B cell (primary cell): ENCODE measurements at regions not wholly inside any gene's neighbourhood (a gene's known extent, or its start where the extent isn't known, plus 50 kb on each side); places are given as distances from the start of the nearest gene placed in this dataset.

Experiments used
- ATAC-seq: fragments of 200-7000 bp; cut with Tn5 transposase; one replicate; pipeline ENCODE4 v1.10.0; 2021; ENCODE audit warnings: low read depth, mild to moderate bottlenecking, moderate number of reproducible peaks, moderate library complexity
- CTCF ChIA-PET: fragments of 350-600 bp; sonication (Branson Sonifier 250); formaldehyde crosslinking; loops from one replicate; lab custom pipeline; 2021; ENCODE audit warnings: antibody characterized with exemption, inconsistent platforms; lab: Charles Lee
- POLR2A ChIA-PET: fragments of 350-600 bp; sonication (Branson Sonifier 250); formaldehyde crosslinking; loops from one replicate; lab custom pipeline; 2021; ENCODE audit warnings: antibody characterized with exemption; lab: Charles Lee
- DNase-seq: peaks from one replicate; pipeline ENCODE4 v3.0.0; 2013
- H2AFZ ChIP-seq: 2 replicates; pipeline ENCODE4 v1.6.1; 2012; ENCODE audit warnings: mild to moderate bottlenecking, low read depth, low read length; ENCODE audit not compliant: insufficient read depth, poor library complexity, severe bottlenecking
- H3K27ac ChIP-seq, 2 donors: 1 replicate in 1 of 2; 2 replicates in 1 of 2; pipeline ENCODE4 v1.5.1; 2012 to 2013; ENCODE audit warnings: low read length in 2 of 2, mild to moderate bottlenecking in 2 of 2, moderate library complexity in 1 of 2
- H3K27me3 ChIP-seq, 4 experiments: fragments of 200-600 bp in 1 of 4; sonication (generic) in 1 of 4; replicated peaks in 1 of 4; 1 replicate in 2 of 4; 2 replicates in 2 of 4; pipeline versions ENCODE4 v1.6.1 to v1.7.0; 2013 to 2016; ENCODE audit warnings: low read length in 3 of 4, mild to moderate bottlenecking in 2 of 4, mixed read lengths in 1 of 4, moderate library complexity in 1 of 4; ENCODE audit not compliant: insufficient read depth in 4 of 4, control insufficient read depth in 3 of 4; ENCODE audit errors: control extremely low read depth in 1 of 4
- H3K36me3 ChIP-seq, 2 experiments: replicated peaks in 1 of 2; 1 replicate in 1 of 2; 2 replicates in 1 of 2; pipeline versions ENCODE4 v1.6.1 to v1.7.1; 2013; ENCODE audit warnings: low read length in 1 of 2; ENCODE audit not compliant: insufficient read depth in 2 of 2, control insufficient read depth in 1 of 2; ENCODE audit errors: control extremely low read depth in 1 of 2, extremely low read depth in 1 of 2
- H3K4me1 ChIP-seq, 2 donors: fragments of 200-600 bp in 1 of 2; sonication (generic) in 1 of 2; 1 replicate in 1 of 2; 2 replicates in 1 of 2; pipeline versions ENCODE4 v1.5.1 to v1.6.1; 2013 to 2017; ENCODE audit warnings: low read length in 2 of 2; ENCODE audit not compliant: control insufficient read depth in 2 of 2, insufficient read depth in 2 of 2
- H3K4me2 ChIP-seq: replicated peaks from 2 replicates; pipeline ENCODE3; 2012; ENCODE audit warnings: mild to moderate bottlenecking, low read depth, low read length; ENCODE audit not compliant: poor library complexity, severe bottlenecking
- H3K4me3 ChIP-seq, 5 experiments: fragments of 200-600 bp in 1 of 5; sonication (generic) in 1 of 5; 1 replicate in 3 of 5; 2 replicates in 2 of 5; pipeline versions ENCODE4 v1.5.1 to v1.7.0; 2011 to 2016; ENCODE audit warnings: low read length in 4 of 5, mild to moderate bottlenecking in 4 of 5, low read depth in 2 of 5, control low read depth in 1 of 5, moderate library complexity in 1 of 5; ENCODE audit not compliant: insufficient read depth in 1 of 5; ENCODE audit errors: control extremely low read depth in 1 of 5, extremely low read depth in 1 of 5
- H3K79me2 ChIP-seq: fragments of 200-600 bp; sonication (generic); one replicate; pipeline ENCODE4 v1.6.0; 2016; ENCODE audit warnings: low read length; ENCODE audit not compliant: control insufficient read depth, insufficient read depth
- H3K9ac ChIP-seq: fragments of 200-600 bp; sonication (generic); 2 replicates; pipeline ENCODE4 v1.6.1; 2017; ENCODE audit warnings: mild to moderate bottlenecking, low read length, moderate library complexity
- H3K9me3 ChIP-seq, 3 donors: one replicate each; pipeline versions ENCODE4 v1.6.1 to v1.7.1; 2013; ENCODE audit warnings: low read length in 2 of 3; ENCODE audit not compliant: control insufficient read depth in 2 of 3, insufficient read depth in 1 of 3; ENCODE audit errors: control extremely low read depth in 1 of 3
- H4K20me1 ChIP-seq: 2 replicates; pipeline ENCODE4 v1.6.0; 2012; ENCODE audit warnings: mild to moderate bottlenecking, low read length; ENCODE audit not compliant: insufficient read depth, control insufficient read depth, poor library complexity, severe bottlenecking
- H3K27ac Mint-ChIP-seq: one replicate; pipeline ENCODE4 v1.8.0; 2021; ENCODE audit warnings: mixed read lengths
- H3K27me3 Mint-ChIP-seq: one replicate; pipeline ENCODE4 v1.8.0; 2021; ENCODE audit warnings: mixed read lengths
- H3K4me1 Mint-ChIP-seq: one replicate; pipeline ENCODE4 v1.8.0; 2021; ENCODE audit warnings: mixed read lengths
- H3K4me3 Mint-ChIP-seq: one replicate; pipeline ENCODE4 v1.8.0; 2021; ENCODE audit warnings: mixed read lengths
- H3K9me3 Mint-ChIP-seq: one replicate; pipeline ENCODE4 v1.8.0; 2022; ENCODE audit warnings: mixed read lengths; ENCODE audit not compliant: insufficient read depth
- CTCF ChIP-seq: fragments of 200-600 bp; IDR thresholded peaks from one replicate; pipeline ENCODE4 v1.8.0; 2022; ENCODE audit warnings: antibody characterized with exemption, mild to moderate bottlenecking
- EZH2 ChIP-seq: IDR thresholded peaks from 2 replicates; pipeline ENCODE4 v1.6.1; 2012; ENCODE audit warnings: borderline replicate concordance, low read depth, mild to moderate bottlenecking, moderate library complexity, low read length; ENCODE audit not compliant: insufficient read depth, poor library complexity, severe bottlenecking
- WGBS: methylation state at CpG from one replicate; pipeline ENCODE4 v1.1.5; 2013; ENCODE audit warnings: missing lambda C conversion rate; ENCODE audit not compliant: insufficient coverage; 5-methylcytosine and 5-hydroxymethylcytosine counted together
- intact Hi-C: fragments of 100-400 bp; cut with micrococcal nuclease; formaldehyde crosslinking; loops from one replicate; pipeline ENCODE4 v1.10.0; 2022

- Histone ChIP-seq H3K9me3 (no peaks in the 10 kb centered on the region), H3K4me1 (peaks cover 29 to 33% of the 10 kb centered on the region in 2 donors), H3K27ac (peak overlapping the region; percentile 55 to 70), H3K9ac (no peak overlapping the region), H4K20me1 (no peaks in the 10 kb centered on the region), H3K79me2 (peaks cover 11% of the 10 kb centered on the region), H3K27me3 (no peaks in the 10 kb centered on the region), H3K4me3 (no peak overlapping the region), H3K36me3 (no peaks in the 10 kb centered on the region), H3K4me2 (peak overlapping the region; percentile 72), H2AFZ (no peak overlapping the region)
- ChIA-PET CTCF (no interaction called here), POLR2A (interaction anchor here (1.4 kb wide), 1 partner anchor 14 kb away, joined by 4 read pairs; no protein-coding TSS in a partner anchor)
- TF ChIP-seq EZH2 (no peak), CTCF (no peak)
- H3K27me3 Mint-ChIP-seq, result no peaks in the 10 kb centered on the region
- H3K9me3 Mint-ChIP-seq, result no peaks in the 10 kb centered on the region
- H3K4me1 Mint-ChIP-seq, result peaks cover 31% of the 10 kb centered on the region
- H3K27ac Mint-ChIP-seq, result peak overlapping the region; percentile 91
- ATAC-seq (no peak), DNase-seq (no peak)
- no peak overlapping the region for H3K4me3 Mint-ChIP-seq
- intact Hi-C loops, result loop anchor here (2.0 kb wide), 1 partner anchor 14 kb away; no protein-coding TSS in a partner anchor
- WGBS, result 100% methylated on average over 1 of the region's 2 CpGs
Measured at GRCh38 chr1:59027177-59027576, 243.3 kb upstream of the JUN start.

- WGBS, result 100% methylated on average over 3 of the region's 3 CpGs
- no peak for ATAC-seq
- intact Hi-C loops, result no loop called here
- DNase-seq, result no peak
- H3K36me3 ChIP-seq, result no peaks in the 10 kb centered on the region
- Mint-ChIP-seq H3K4me1 (peaks cover 30% of the 10 kb centered on the region), H3K27me3 (no peaks in the 10 kb centered on the region), H3K4me3 (no peak overlapping the region), H3K9me3 (no peaks in the 10 kb centered on the region), H3K27ac (no peak overlapping the region)
- H3K27me3 ChIP-seq, result no peaks in the 10 kb centered on the region
- H3K4me2 ChIP-seq, result no peak overlapping the region
- no peak overlapping the region for H3K9ac ChIP-seq
- H2AFZ ChIP-seq, result no peak overlapping the region
- peaks cover 11% of the 10 kb centered on the region for H3K79me2 ChIP-seq
- TF ChIP-seq EZH2 (no peak), CTCF (no peak)
- H3K27ac ChIP-seq, result no peak overlapping the region
- peaks cover 29 to 33% of the 10 kb centered on the region in 2 donors for H3K4me1 ChIP-seq
- CTCF ChIA-PET, result no interaction called here
- peaks cover 0 to 3% (median 0%) of the 10 kb centered on the region in 3 donors for H3K9me3 ChIP-seq
- H4K20me1 ChIP-seq, result no peaks in the 10 kb centered on the region
- POLR2A ChIA-PET, result no interaction called here
- H3K4me3 ChIP-seq, result no peak overlapping the region
Measured at GRCh38 chr1:59028048-59028447, 244.2 kb upstream of the JUN start.
